Activated CD4-positive, alpha-beta T cell treated with anti-CD3 and anti-CD28 coated beads for 4 hours (primary cell): ENCODE measurements at regions not wholly inside any gene's neighbourhood (a gene's known extent, or its start where the extent isn't known, plus 50 kb on each side); places are given as distances from the start of the nearest gene placed in this dataset.

Experiments
- DNase-seq, 2 donors: peaks; one replicate each; pipeline ENCODE4 v3.0.0-alpha.2; 2020

- no peak for DNase-seq
These were observed 51.1 kb upstream of the GRIK3 start for GRCh38 chr1:37085393-37085792.

- DNase-seq, result no peak
These were observed 55.4 kb upstream of the GRIK3 start for GRCh38 chr1:37089750-37090149.

- no peak for DNase-seq
These were observed 56.4 kb upstream of the GRIK3 start for GRCh38 chr1:37090671-37091070.

GRCh38 chr1:37092937-37093336 is 58.6 kb upstream of the GRIK3 start:
- DNase-seq, result no peak

- DNase-seq, result no peak
These were observed 60.0 kb upstream of the GRIK3 start for GRCh38 chr1:37094302-37094701.

- DNase-seq, result no peak
These were observed 62.2 kb upstream of the GRIK3 start for GRCh38 chr1:37096523-37096922.

GRCh38 chr1:37097731-37098130 is 63.4 kb upstream of the GRIK3 start:
- no peak for DNase-seq

- no peak for DNase-seq
These were observed 63.9 kb upstream of the GRIK3 start for GRCh38 chr1:37098237-37098636.

GRCh38 chr1:37100310-37100709 is 66.0 kb upstream of the GRIK3 start:
- DNase-seq, result no peak

- no peak for DNase-seq
These were observed 68.5 kb upstream of the GRIK3 start for GRCh38 chr1:37102656-37103382.

GRCh38 chr1:37105911-37106310 is 71.6 kb upstream of the GRIK3 start:
- DNase-seq, result no peak

- DNase-seq, result no peak
These were observed 73.0 kb upstream of the GRIK3 start for GRCh38 chr1:37107153-37107907.

GRCh38 chr1:37108596-37109188 is 74.4 kb upstream of the GRIK3 start:
- DNase-seq, result no peak

GRCh38 chr1:37112430-37112829 is 78.1 kb upstream of the GRIK3 start:
- DNase-seq, result no peak

GRCh38 chr1:37113285-37113997 is 79.1 kb upstream of the GRIK3 start:
- no peak for DNase-seq

GRCh38 chr1:37118790-37119189 is 84.5 kb upstream of the GRIK3 start:
- DNase-seq, result no peak

GRCh38 chr1:37120279-37120678 is 86.0 kb upstream of the GRIK3 start:
- DNase-seq, result no peak

GRCh38 chr1:37123276-37124115 is 89.2 kb upstream of the GRIK3 start:
- no peak for DNase-seq

- no peak for DNase-seq
These were observed 90.2 kb upstream of the GRIK3 start for GRCh38 chr1:37124501-37124900.

GRCh38 chr1:37125295-37125694 is 91.0 kb upstream of the GRIK3 start:
- no peak for DNase-seq

GRCh38 chr1:37127254-37127748 is 93.0 kb upstream of the GRIK3 start:
- no peak for DNase-seq

- no peak for DNase-seq
These were observed 93.8 kb upstream of the GRIK3 start for GRCh38 chr1:37128091-37128490.
